ENCODE measurements at regions not wholly inside any gene's neighbourhood (a gene's known extent, or its start where the extent isn't known, plus 50 kb on each side); places are given as distances from the start of the nearest gene placed in this dataset.
"Not testable (repeated sequence)": the region's sequence is repeated elsewhere in the genome, so short reads cannot be mapped to it uniquely, and the experiment has no call there.

GRCh38 chr5:97544678-97545077, 361.6 kb upstream of the RIOK2 start:
- no peak for DNase-seq (ENCODE audit: low spot score)

- no peak for DNase-seq (ENCODE audit: low spot score)
These were observed 362.4 kb upstream of the RIOK2 start for GRCh38 chr5:97545446-97545845.

- no peak for DNase-seq (ENCODE audit: low spot score)
These were observed 363.0 kb upstream of the RIOK2 start for GRCh38 chr5:97545886-97546535.

GRCh38 chr5:97547430-97547829, 364.4 kb upstream of the RIOK2 start:
- no peak for DNase-seq (ENCODE audit: low spot score)

GRCh38 chr5:97547999-97548738, 365.1 kb upstream of the RIOK2 start:
- DNase-seq (ENCODE audit: low spot score): peak; percentile 7

GRCh38 chr5:97548739-97549080, 365.7 kb upstream of the RIOK2 start:
- no peak for DNase-seq (ENCODE audit: low spot score)

- DNase-seq (ENCODE audit: low spot score): no peak
These were observed 366.4 kb upstream of the RIOK2 start for GRCh38 chr5:97549496-97549895.

GRCh38 chr5:97550164-97550563, 367.1 kb upstream of the RIOK2 start:
- DNase-seq (ENCODE audit: low spot score): no peak

GRCh38 chr5:97550818-97551217, 367.8 kb upstream of the RIOK2 start:
- no peak for DNase-seq (ENCODE audit: low spot score)

- DNase-seq (ENCODE audit: low spot score): no peak
These were observed 370.8 kb upstream of the RIOK2 start for GRCh38 chr5:97553604-97554452.

- DNase-seq (ENCODE audit: low spot score): no peak
These were observed 372.1 kb upstream of the RIOK2 start for GRCh38 chr5:97554977-97555643.

- DNase-seq (ENCODE audit: low spot score): no peak
These were observed 372.6 kb upstream of the RIOK2 start for GRCh38 chr5:97555644-97555981.

- DNase-seq (ENCODE audit: low spot score): no peak
These were observed 377.0 kb upstream of the RIOK2 start for GRCh38 chr5:97559827-97560598.

- no peak for DNase-seq (ENCODE audit: low spot score)
These were observed 377.5 kb upstream of the RIOK2 start for GRCh38 chr5:97560599-97560993.

- no peak for DNase-seq (ENCODE audit: low spot score)
These were observed 380.1 kb upstream of the RIOK2 start for GRCh38 chr5:97563050-97563657.

- DNase-seq (ENCODE audit: low spot score): no peak
These were observed 385.3 kb upstream of the RIOK2 start for GRCh38 chr5:97568382-97568781.

- DNase-seq (ENCODE audit: low spot score): no peak
These were observed 387.2 kb upstream of the RIOK2 start for GRCh38 chr5:97570242-97570641.

GRCh38 chr5:97575322-97575721, 392.3 kb upstream of the RIOK2 start:
- DNase-seq (ENCODE audit: low spot score): no peak

GRCh38 chr5:97576956-97577355, 393.9 kb upstream of the RIOK2 start:
- DNase-seq (ENCODE audit: low spot score): no peak

GRCh38 chr5:97579977-97580376, 396.9 kb upstream of the RIOK2 start:
- DNase-seq (ENCODE audit: low spot score): not testable (repeated sequence)

- DNase-seq (ENCODE audit: low spot score): no peak
These were observed 397.7 kb upstream of the RIOK2 start for GRCh38 chr5:97580746-97581145.
